Hematopoietic multipotent progenitor cell treated with erythropoietin and hydrocortisone succinate and interleukin-3 and kit ligand, for 4 days (in vitro differentiated cells): ENCODE measurements at regions not wholly inside any gene's neighbourhood (a gene's known extent, or its start where the extent isn't known, plus 50 kb on each side); places are given as distances from the start of the nearest gene placed in this dataset.

Source experiments
- DNase-seq: peaks from one replicate; pipeline ENCODE4 v3.0.0-alpha.2; 2015

- no peak for DNase-seq
Measured at GRCh38 chr17:72394531-72394930, 273.7 kb downstream of the SOX9 start.

- DNase-seq: no peak
Measured at GRCh38 chr17:72396121-72396520, 275.3 kb downstream of the SOX9 start.

- DNase-seq: no peak
Measured at GRCh38 chr17:72397223-72397667, 276.4 kb downstream of the SOX9 start.

GRCh38 chr17:72397687-72398086 lies 276.9 kb downstream of the SOX9 start:
- DNase-seq: no peak

- no peak for DNase-seq
Measured at GRCh38 chr17:72399023-72399607, 278.3 kb downstream of the SOX9 start.

- no peak for DNase-seq
Measured at GRCh38 chr17:72399608-72400487, 279.0 kb downstream of the SOX9 start.

GRCh38 chr17:72400488-72400827 lies 279.6 kb downstream of the SOX9 start:
- DNase-seq: no peak

- no peak for DNase-seq
Measured at GRCh38 chr17:72400863-72401262, 280.0 kb downstream of the SOX9 start.

- DNase-seq: no peak
Measured at GRCh38 chr17:72401883-72402726, 281.3 kb downstream of the SOX9 start.

GRCh38 chr17:72402727-72403210 lies 281.9 kb downstream of the SOX9 start:
- DNase-seq: no peak

- DNase-seq: no peak
Measured at GRCh38 chr17:72403713-72404209, 282.9 kb downstream of the SOX9 start.

- no peak for DNase-seq
Measured at GRCh38 chr17:72404872-72405271, 284.1 kb downstream of the SOX9 start.

- no peak for DNase-seq
Measured at GRCh38 chr17:72405662-72406230, 284.9 kb downstream of the SOX9 start.

- DNase-seq: no peak
Measured at GRCh38 chr17:72406498-72406897, 285.7 kb downstream of the SOX9 start.

GRCh38 chr17:72407336-72407909 lies 286.6 kb downstream of the SOX9 start:
- no peak for DNase-seq

- no peak for DNase-seq
Measured at GRCh38 chr17:72407931-72408330, 287.1 kb downstream of the SOX9 start.

GRCh38 chr17:72408641-72409040 lies 287.8 kb downstream of the SOX9 start:
- DNase-seq: no peak

GRCh38 chr17:72409405-72410002 lies 288.7 kb downstream of the SOX9 start:
- DNase-seq: peak; percentile 22

- no peak for DNase-seq
Measured at GRCh38 chr17:72411124-72411563, 290.3 kb downstream of the SOX9 start.

- DNase-seq: no peak
Measured at GRCh38 chr17:72412650-72413076, 291.8 kb downstream of the SOX9 start.

GRCh38 chr17:72413077-72414031 lies 292.5 kb downstream of the SOX9 start:
- no peak for DNase-seq
